SK-N-SH (cell line): ENCODE measurements at regions not wholly inside any gene's neighbourhood (a gene's known extent, or its start where the extent isn't known, plus 50 kb on each side); places are given as distances from the start of the nearest gene placed in this dataset.

Source experiments
- POLR2AphosphoS5 ChIP-seq: IDR thresholded peaks from 2 replicates; pipeline ENCODE4 v1.6.1; 2012; ENCODE audit warnings: low read depth, low read length
- RCOR1 ChIP-seq: fragments of 150-350 bp; IDR thresholded peaks from 2 replicates; pipeline ENCODE4 v1.6.1; 2017; ENCODE audit warnings: antibody characterized with exemption, low read length
- SIN3A ChIP-seq: IDR thresholded peaks from 2 replicates; pipeline ENCODE4 v1.6.1; 2012; ENCODE audit warnings: low read depth, mild to moderate bottlenecking, low read length, moderate library complexity, borderline replicate concordance
- TAF1 ChIP-seq: IDR thresholded peaks from 2 replicates; pipeline ENCODE4 v1.6.1; 2012; ENCODE audit warnings: low read depth, mild to moderate bottlenecking, low read length, moderate library complexity, borderline replicate concordance
- TF ChIP-seq, protein P1 (sequence below): fragments of 200-600 bp; sonication (generic); IDR thresholded peaks from 2 replicates; pipeline ENCODE4 v1.6.1; 2017; ENCODE audit warnings: antibody characterized with exemption, mild to moderate bottlenecking, moderate library complexity
- TF ChIP-seq, protein P2 (sequence below): IDR thresholded peaks from 2 replicates; pipeline ENCODE4 v1.4.0; 2012; ENCODE audit warnings: low read depth, borderline replicate concordance

DNA sequence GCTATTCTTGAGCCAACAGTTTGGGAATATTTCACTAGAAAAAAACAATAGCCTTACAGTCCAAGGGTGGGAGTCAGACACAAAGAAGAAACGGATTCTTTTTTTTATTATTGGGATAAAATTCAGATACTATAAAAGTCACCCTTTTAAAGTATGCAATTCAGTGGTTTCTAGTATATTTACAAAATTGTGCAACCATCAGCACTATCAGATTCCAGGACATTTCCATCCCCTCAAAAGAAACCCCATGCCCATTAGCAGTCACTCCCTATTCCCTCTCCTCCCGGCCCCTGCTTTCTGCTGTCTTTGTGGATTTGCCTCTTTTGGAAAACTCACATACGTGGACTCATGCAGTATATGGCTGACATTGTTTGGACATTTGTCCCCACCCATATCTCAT, 134.4 kb downstream of the C16orf95 start:
- TF ChIP-seq RCOR1: no peak
- TF ChIP-seq, protein P1, sequence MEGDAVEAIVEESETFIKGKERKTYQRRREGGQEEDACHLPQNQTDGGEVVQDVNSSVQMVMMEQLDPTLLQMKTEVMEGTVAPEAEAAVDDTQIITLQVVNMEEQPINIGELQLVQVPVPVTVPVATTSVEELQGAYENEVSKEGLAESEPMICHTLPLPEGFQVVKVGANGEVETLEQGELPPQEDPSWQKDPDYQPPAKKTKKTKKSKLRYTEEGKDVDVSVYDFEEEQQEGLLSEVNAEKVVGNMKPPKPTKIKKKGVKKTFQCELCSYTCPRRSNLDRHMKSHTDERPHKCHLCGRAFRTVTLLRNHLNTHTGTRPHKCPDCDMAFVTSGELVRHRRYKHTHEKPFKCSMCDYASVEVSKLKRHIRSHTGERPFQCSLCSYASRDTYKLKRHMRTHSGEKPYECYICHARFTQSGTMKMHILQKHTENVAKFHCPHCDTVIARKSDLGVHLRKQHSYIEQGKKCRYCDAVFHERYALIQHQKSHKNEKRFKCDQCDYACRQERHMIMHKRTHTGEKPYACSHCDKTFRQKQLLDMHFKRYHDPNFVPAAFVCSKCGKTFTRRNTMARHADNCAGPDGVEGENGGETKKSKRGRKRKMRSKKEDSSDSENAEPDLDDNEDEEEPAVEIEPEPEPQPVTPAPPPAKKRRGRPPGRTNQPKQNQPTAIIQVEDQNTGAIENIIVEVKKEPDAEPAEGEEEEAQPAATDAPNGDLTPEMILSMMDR: no peak
- no peak for TF ChIP-seq TAF1
- TF ChIP-seq, protein P2, sequence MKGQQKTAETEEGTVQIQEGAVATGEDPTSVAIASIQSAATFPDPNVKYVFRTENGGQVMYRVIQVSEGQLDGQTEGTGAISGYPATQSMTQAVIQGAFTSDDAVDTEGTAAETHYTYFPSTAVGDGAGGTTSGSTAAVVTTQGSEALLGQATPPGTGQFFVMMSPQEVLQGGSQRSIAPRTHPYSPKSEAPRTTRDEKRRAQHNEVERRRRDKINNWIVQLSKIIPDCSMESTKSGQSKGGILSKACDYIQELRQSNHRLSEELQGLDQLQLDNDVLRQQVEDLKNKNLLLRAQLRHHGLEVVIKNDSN: no peak
- no peak for TF ChIP-seq SIN3A
- no peak for TF ChIP-seq POLR2AphosphoS5
